Sigmoid colon (tissue), 6 donors: ENCODE measurements at regions not wholly inside any gene's neighbourhood (a gene's known extent, or its start where the extent isn't known, plus 50 kb on each side); places are given as distances from the start of the nearest gene placed in this dataset.

Experiments
- DNase-seq: peaks from one replicate; pipeline ENCODE4 v3.0.0-alpha.2; 2019
- H3K27ac ChIP-seq, 4 donors: fragments of 200-600 bp; sonication (generic); one replicate each; pipeline ENCODE4 v1.5.1; 2016 to 2019; ENCODE audit warnings: mild to moderate bottlenecking in 1 of 4
- H3K27me3 ChIP-seq, 3 donors: fragments of 200-600 bp; sonication (generic); one replicate each; pipeline ENCODE4 v1.5.1; 2019; ENCODE audit warnings: mild to moderate bottlenecking in 1 of 3
- H3K36me3 ChIP-seq, 4 donors: fragments of 200-600 bp; sonication (generic); one replicate each; pipeline ENCODE4 v1.5.1; 2016 to 2019
- H3K4me1 ChIP-seq, 4 donors: fragments of 200-600 bp; sonication (generic); one replicate each; pipeline ENCODE4 v1.5.1; 2017 to 2019
- H3K4me3 ChIP-seq, 4 donors: fragments of 200-600 bp; sonication (generic); one replicate each; pipeline ENCODE4 v1.5.1; 2017 to 2019; ENCODE audit warnings: mild to moderate bottlenecking in 2 of 4, moderate library complexity in 1 of 4
- H3K9me3 ChIP-seq, 4 donors: fragments of 200-600 bp in 3 of 4; sonication (generic) in 3 of 4; one replicate each; pipeline versions ENCODE4 v1.5.1 to v1.6.1; 2013 to 2019
- EP300 ChIP-seq, 4 donors: sonication (generic); formaldehyde crosslinking; IDR thresholded peaks; one replicate each; pipeline ENCODE4 v1.6.1; 2017; ENCODE audit warnings: antibody characterized with exemption in 4 of 4
- POLR2A ChIP-seq, 2 donors: fragments of 450-650 bp; IDR thresholded peaks; one replicate each; pipeline ENCODE4 v1.6.1; 2016; ENCODE audit warnings: antibody characterized with exemption in 2 of 2, mild to moderate bottlenecking in 2 of 2, moderate library complexity in 2 of 2
- POLR2AphosphoS5 ChIP-seq, 4 donors: sonication (generic); formaldehyde crosslinking; IDR thresholded peaks; one replicate each; pipeline ENCODE4 v1.6.1; 2017; ENCODE audit warnings: antibody characterized with exemption in 4 of 4
- WGBS, 2 donors: extraction: QIAGEN DNeasy Blood & Tissue Kit; methylation state at CpG; one replicate each; pipeline ENCODE4 v1.1.7; 2013; 5-methylcytosine and 5-hydroxymethylcytosine counted together
- intact Hi-C: fragments of 100-400 bp; cut with DNase I; formaldehyde crosslinking; loops from one replicate; pipeline ENCODE4 v1.15.1; 2023
- TF ChIP-seq, protein P1 (sequence below), 4 experiments: fragments of 450-650 bp in 3 of 4; fragments of 200-600 bp in 1 of 4; IDR thresholded peaks; one replicate each; pipeline ENCODE4 v1.5.1; 2016 to 2019; ENCODE audit warnings: antibody characterized with exemption in 4 of 4, mild to moderate bottlenecking in 3 of 4, moderate library complexity in 2 of 4
- donor health status: healthy with polysubstance abuse.
- donor health status: healthy.

DNA sequence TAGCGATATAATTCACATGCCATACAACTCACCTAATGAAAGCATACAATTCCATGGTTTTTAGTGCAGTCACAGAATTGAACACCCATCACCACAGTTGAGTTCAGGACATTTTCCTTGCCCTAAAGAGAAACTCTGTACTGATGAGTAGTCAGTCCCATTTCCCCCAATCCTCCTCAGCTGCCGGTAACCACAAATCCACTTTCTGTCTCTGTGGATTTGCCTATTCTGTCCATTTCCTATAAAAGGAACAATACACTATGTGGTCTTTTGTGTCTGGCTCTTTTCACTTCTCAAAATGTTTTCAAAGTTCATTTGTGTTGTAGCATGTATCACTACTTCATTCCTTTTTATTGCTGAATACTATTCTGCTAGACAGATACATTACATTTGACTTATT lies 67.9 kb upstream of the TGM3 start:
- H3K27me3 ChIP-seq, result no peaks in the 10 kb centered on the region
- intact Hi-C loops, result no loop called here
- no peaks in the 10 kb centered on the region for H3K9me3 ChIP-seq
- H3K36me3 ChIP-seq, result no peaks in the 10 kb centered on the region
- H3K27ac ChIP-seq, result no peak overlapping the region
- H3K4me1 ChIP-seq, result no peaks in the 10 kb centered on the region
- H3K4me3 ChIP-seq, result no peak overlapping the region
- WGBS, 2 donors, result 95% methylated on average over 2 of the region's 2 CpGs
- TF ChIP-seq POLR2A (IDR thresholded peaks at IDR 0.05) (no peak), EP300 (IDR thresholded peaks at IDR 0.05) (no peak), POLR2AphosphoS5 (IDR thresholded peaks at IDR 0.05) (no peak)
- TF ChIP-seq, protein P1, sequence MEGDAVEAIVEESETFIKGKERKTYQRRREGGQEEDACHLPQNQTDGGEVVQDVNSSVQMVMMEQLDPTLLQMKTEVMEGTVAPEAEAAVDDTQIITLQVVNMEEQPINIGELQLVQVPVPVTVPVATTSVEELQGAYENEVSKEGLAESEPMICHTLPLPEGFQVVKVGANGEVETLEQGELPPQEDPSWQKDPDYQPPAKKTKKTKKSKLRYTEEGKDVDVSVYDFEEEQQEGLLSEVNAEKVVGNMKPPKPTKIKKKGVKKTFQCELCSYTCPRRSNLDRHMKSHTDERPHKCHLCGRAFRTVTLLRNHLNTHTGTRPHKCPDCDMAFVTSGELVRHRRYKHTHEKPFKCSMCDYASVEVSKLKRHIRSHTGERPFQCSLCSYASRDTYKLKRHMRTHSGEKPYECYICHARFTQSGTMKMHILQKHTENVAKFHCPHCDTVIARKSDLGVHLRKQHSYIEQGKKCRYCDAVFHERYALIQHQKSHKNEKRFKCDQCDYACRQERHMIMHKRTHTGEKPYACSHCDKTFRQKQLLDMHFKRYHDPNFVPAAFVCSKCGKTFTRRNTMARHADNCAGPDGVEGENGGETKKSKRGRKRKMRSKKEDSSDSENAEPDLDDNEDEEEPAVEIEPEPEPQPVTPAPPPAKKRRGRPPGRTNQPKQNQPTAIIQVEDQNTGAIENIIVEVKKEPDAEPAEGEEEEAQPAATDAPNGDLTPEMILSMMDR (IDR thresholded peaks at IDR 0.05), result no peak
- DNase-seq, result no peak

DNA sequence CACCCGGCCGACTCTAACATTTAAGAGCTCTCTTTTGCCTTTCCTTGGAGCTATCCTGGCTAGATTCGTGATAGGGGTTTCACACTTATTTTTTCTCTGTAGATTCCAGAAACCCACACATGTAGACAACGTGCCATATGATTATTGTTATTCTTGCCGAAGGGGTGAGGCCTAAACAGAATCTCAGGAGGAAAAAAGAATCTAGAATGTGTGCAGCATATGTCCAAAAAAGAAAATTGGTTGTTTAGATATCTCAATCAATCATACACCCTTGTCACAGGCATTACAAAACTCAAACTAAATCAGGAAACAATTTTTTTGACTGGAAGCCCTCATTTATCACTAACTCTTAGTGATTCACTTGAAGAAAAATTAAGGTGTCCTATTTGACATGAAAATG lies 66.9 kb upstream of the TGM3 start:
- H3K4me3 ChIP-seq, result no peak overlapping the region
- no peak for TF ChIP-seq POLR2AphosphoS5 (IDR thresholded peaks at IDR 0.05)
- no peak for TF ChIP-seq EP300 (IDR thresholded peaks at IDR 0.05)
- TF ChIP-seq, protein P1 (IDR thresholded peaks at IDR 0.05), result no peak
- no peak for TF ChIP-seq POLR2A (IDR thresholded peaks at IDR 0.05)
- DNase-seq, result no peak
- H3K36me3 ChIP-seq, result no peaks in the 10 kb centered on the region
- H3K27me3 ChIP-seq, result no peaks in the 10 kb centered on the region
- no peaks in the 10 kb centered on the region for H3K9me3 ChIP-seq
- WGBS, 2 donors, result 90 to 94% methylated on average over 5 of the region's 5 CpGs
- intact Hi-C loops, result no loop called here
- no peaks in the 10 kb centered on the region for H3K4me1 ChIP-seq
- no peak overlapping the region for H3K27ac ChIP-seq

- no peaks in the 10 kb centered on the region for H3K9me3 ChIP-seq
- no peak overlapping the region for H3K4me3 ChIP-seq
- intact Hi-C loops, result no loop called here
- TF ChIP-seq POLR2A (IDR thresholded peaks at IDR 0.05) (no peak), EP300 (IDR thresholded peaks at IDR 0.05) (no peak), POLR2AphosphoS5 (IDR thresholded peaks at IDR 0.05) (no peak)
- TF ChIP-seq, protein P1 (IDR thresholded peaks at IDR 0.05), result no peak
- no peaks in the 10 kb centered on the region for H3K36me3 ChIP-seq
- no peak for DNase-seq
- H3K27me3 ChIP-seq, result no peaks in the 10 kb centered on the region
- H3K27ac ChIP-seq, result no peak overlapping the region
- WGBS, 2 donors, result 72 to 79% methylated on average over 8 of the region's 8 CpGs
- H3K4me1 ChIP-seq, result no peaks in the 10 kb centered on the region
Measured at GRCh38 chr20:2230726-2231488, 64.9 kb upstream of the TGM3 start.

GRCh38 chr20:2231701-2232100 lies 64.1 kb upstream of the TGM3 start:
- Histone ChIP-seq H3K27ac (no peak overlapping the region), H3K36me3 (no peaks in the 10 kb centered on the region), H3K9me3 (no peaks in the 10 kb centered on the region), H3K4me1 (no peaks in the 10 kb centered on the region), H3K27me3 (no peaks in the 10 kb centered on the region), H3K4me3 (no peak overlapping the region)
- 94 to 95% methylated on average over 7 of the region's 7 CpGs for WGBS, 2 donors
- intact Hi-C loops, result no loop called here
- DNase-seq, result no peak
- TF ChIP-seq POLR2AphosphoS5 (IDR thresholded peaks at IDR 0.05) (no peak), EP300 (IDR thresholded peaks at IDR 0.05) (no peak), POLR2A (IDR thresholded peaks at IDR 0.05) (no peak)
- TF ChIP-seq, protein P1 (IDR thresholded peaks at IDR 0.05), result no peak
